ENCODE measurements at regions not wholly inside any gene's neighbourhood (a gene's known extent, or its start where the extent isn't known, plus 50 kb on each side); places are given as distances from the start of the nearest gene placed in this dataset.

DNA sequence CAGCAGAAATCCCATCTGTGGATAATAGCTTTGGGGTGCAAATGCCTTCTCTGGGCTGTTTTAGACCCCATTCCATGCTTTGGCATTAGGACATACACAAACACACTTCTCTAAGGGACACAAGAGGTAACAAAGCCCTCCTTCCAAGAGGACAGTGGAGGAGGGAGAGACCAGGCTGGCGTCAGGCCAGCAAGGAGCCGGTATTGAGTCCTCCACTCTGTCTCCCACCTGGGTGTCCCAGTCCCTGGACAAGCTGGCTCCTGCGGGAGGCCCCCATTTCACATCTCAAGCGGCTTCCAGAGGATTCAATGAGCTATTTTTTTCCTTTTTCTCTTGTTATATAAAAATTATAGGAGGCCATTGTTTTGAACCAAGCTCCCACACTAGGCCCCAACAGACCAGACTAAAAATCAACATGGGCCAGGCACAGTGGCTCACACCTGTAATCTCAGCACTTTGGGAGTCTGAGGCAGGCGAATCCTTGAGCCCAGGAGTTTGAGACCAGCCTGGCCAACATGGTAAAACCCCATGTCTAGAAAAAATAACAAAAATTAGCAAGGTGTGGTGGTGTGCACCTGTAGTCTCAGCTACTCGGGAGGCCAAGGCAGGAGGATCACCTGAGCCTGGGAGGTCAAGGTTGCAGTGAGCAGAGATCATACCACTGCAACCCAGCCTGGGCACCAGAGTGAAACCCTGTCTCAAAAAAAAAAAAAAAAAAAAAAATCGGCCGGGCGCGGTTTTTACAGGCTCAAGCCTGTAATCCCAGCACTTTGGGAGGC, 142.9 kb downstream of the TOMM20 start:
- 92 to 100% methylated on average over 5 to 10 of the region's 10 CpGs for WGBS, 2 donors (ENCODE audit: low coverage in 1 of 2)
- no peaks in the 10 kb centered on the region for H3K36me3 ChIP-seq
- no peaks in the 10 kb centered on the region for H3K9me3 ChIP-seq
- no peaks in the 10 kb centered on the region for H3K27me3 ChIP-seq
- peak overlapping the region; percentile 84 to 91 (median 89) for H3K27ac ChIP-seq
- no peak for DNase-seq
- intact Hi-C loops (cut with DNase I; ENCODE audit: low total_unique reads) (loop anchor here (5.0 to 10.0 kb wide), 2 partner anchors 373 to 451 kb away; partner anchors contain the start of gene IRF2BP2), in situ Hi-C loops (cut with MboI; ENCODE audit: low pct_ligation_motif_present in 1 of 4, low pct_unique_long_range_greater_than_20kb in 1 of 4, low sequenced_read_pairs in 3 of 4) (loop anchor here in 2 of 4 donors (10.0 kb wide), 2 partner anchors 99 to 261 kb away; no protein-coding TSS in a partner anchor)
- no peak overlapping the region for H3K4me3 ChIP-seq
- no peak for TF ChIP-seq POLR2AphosphoS5 (IDR thresholded peaks at IDR 0.05)
- TF ChIP-seq EP300 (IDR thresholded peaks at IDR 0.05; ENCODE audit: low read depth), result no peak
- TF ChIP-seq POLR2A (IDR thresholded peaks at IDR 0.05), result no peak
- TF ChIP-seq, protein P1, sequence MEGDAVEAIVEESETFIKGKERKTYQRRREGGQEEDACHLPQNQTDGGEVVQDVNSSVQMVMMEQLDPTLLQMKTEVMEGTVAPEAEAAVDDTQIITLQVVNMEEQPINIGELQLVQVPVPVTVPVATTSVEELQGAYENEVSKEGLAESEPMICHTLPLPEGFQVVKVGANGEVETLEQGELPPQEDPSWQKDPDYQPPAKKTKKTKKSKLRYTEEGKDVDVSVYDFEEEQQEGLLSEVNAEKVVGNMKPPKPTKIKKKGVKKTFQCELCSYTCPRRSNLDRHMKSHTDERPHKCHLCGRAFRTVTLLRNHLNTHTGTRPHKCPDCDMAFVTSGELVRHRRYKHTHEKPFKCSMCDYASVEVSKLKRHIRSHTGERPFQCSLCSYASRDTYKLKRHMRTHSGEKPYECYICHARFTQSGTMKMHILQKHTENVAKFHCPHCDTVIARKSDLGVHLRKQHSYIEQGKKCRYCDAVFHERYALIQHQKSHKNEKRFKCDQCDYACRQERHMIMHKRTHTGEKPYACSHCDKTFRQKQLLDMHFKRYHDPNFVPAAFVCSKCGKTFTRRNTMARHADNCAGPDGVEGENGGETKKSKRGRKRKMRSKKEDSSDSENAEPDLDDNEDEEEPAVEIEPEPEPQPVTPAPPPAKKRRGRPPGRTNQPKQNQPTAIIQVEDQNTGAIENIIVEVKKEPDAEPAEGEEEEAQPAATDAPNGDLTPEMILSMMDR (IDR thresholded peaks at IDR 0.05), result no peak
- H3K4me1 ChIP-seq, result peaks cover 36 to 46% (median 39%) of the 10 kb centered on the region in 4 donors

DNA sequence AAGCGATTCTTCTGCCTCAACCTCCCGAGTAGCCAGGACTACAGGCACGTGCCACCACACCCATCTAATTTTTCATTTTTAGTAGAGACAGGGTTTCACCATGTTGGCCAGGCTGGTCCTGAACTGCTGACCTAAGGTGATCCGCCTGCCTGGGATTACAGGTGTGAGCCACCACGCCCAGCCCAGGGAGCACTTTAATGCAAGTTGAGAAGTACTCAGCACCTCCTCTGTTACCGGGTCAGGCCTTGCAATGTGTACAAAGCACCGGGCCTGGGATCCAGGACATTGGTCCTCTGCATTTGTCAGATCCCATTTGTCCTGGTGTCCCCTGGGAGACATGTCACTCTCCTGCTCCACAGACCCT, 143.6 kb downstream of the TOMM20 start:
- in situ Hi-C loops (cut with MboI; ENCODE audit: low pct_ligation_motif_present in 1 of 4, low pct_unique_long_range_greater_than_20kb in 1 of 4, low sequenced_read_pairs in 3 of 4) (loop anchor here in 2 of 4 donors (10.0 kb wide), 2 partner anchors 100 to 260 kb away; no protein-coding TSS in a partner anchor), intact Hi-C loops (cut with DNase I; ENCODE audit: low total_unique reads) (loop anchor here (5.0 to 10.0 kb wide), 2 partner anchors 373 to 450 kb away; partner anchors contain the start of gene IRF2BP2)
- Histone ChIP-seq H3K9me3 (no peaks in the 10 kb centered on the region), H3K27ac (peak overlapping the region; percentile 84 to 91 (median 89)), H3K4me3 (no peak overlapping the region), H3K36me3 (no peaks in the 10 kb centered on the region), H3K4me1 (peaks cover 43 to 53% (median 46%) of the 10 kb centered on the region in 4 donors), H3K27me3 (no peaks in the 10 kb centered on the region)
- no peak for DNase-seq
- WGBS, 2 donors (ENCODE audit: low coverage in 1 of 2), result 83% methylated on average over 7 of the region's 7 CpGs; no CpG with 5 or more reads in 1 of the 2 donors
- TF ChIP-seq EP300 (IDR thresholded peaks at IDR 0.05; ENCODE audit: low read depth) (no peak), POLR2AphosphoS5 (IDR thresholded peaks at IDR 0.05) (no peak)
- TF ChIP-seq, protein P1 (IDR thresholded peaks at IDR 0.05), result no peak

DNA sequence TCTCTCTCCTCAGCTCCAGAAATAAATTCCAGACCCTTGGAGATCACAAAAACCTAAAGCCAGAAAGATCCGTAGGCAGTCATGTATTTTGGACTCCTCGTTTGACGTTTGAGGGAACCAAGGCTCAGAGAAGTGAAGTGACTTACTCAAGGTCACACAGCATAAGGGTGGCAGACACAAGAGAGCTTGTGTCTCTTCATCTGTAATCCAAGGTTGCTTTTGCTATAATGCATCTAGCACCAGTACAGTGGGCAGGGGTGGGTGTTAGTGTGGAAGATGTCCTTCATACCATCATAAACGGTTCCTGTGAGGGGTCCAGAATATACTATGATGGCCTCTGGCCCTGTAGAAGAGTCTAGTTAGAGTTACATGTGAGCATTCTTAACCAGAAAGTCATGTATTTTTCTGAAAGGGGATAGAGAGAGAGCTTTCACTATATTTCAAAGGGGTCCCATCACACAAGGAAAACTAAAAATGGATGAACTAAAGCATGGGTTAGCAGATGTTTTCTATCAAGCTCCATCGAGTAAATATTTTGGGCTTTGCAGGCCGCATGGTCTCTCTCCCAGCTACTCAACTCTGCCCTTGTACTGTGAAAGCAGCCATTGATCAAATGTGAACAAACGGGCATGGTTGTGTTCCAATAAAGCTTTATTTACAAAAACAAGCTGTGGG, 144.9 kb downstream of the TOMM20 start:
- H3K36me3 ChIP-seq, result no peaks in the 10 kb centered on the region
- in situ Hi-C loops (cut with MboI; ENCODE audit: low pct_ligation_motif_present in 1 of 4, low pct_unique_long_range_greater_than_20kb in 1 of 4, low sequenced_read_pairs in 3 of 4), result loop anchor here in 2 of 4 donors (10.0 kb wide), 2 partner anchors 101 to 259 kb away; no protein-coding TSS in a partner anchor
- WGBS, 2 donors (ENCODE audit: low coverage in 1 of 2), result 74 to 89% methylated on average over 3 to 7 of the region's 7 CpGs
- no peak for TF ChIP-seq EP300 (IDR thresholded peaks at IDR 0.05; ENCODE audit: low read depth)
- TF ChIP-seq POLR2AphosphoS5 (IDR thresholded peaks at IDR 0.05), result no peak
- TF ChIP-seq, protein P1 (IDR thresholded peaks at IDR 0.05), result no peak
- TF ChIP-seq POLR2A (IDR thresholded peaks at IDR 0.05), result no peak
- no peaks in the 10 kb centered on the region for H3K27me3 ChIP-seq
- DNase-seq, result no peak
- peak overlapping the region; percentile 84 to 91 (median 89) for H3K27ac ChIP-seq
- peaks cover 56 to 66% (median 59%) of the 10 kb centered on the region in 4 donors for H3K4me1 ChIP-seq
- H3K9me3 ChIP-seq, result no peaks in the 10 kb centered on the region
- intact Hi-C loops (cut with DNase I; ENCODE audit: low total_unique reads), result loop anchor here (10.0 kb wide), 1 partner anchor 449 kb away; no protein-coding TSS in a partner anchor
- H3K4me3 ChIP-seq, result no peak overlapping the region

GRCh38 chr1:234981758-234982157, 146.9 kb downstream of the TOMM20 start:
- in situ Hi-C loops (cut with MboI; ENCODE audit: low pct_ligation_motif_present in 1 of 4, low pct_unique_long_range_greater_than_20kb in 1 of 4, low sequenced_read_pairs in 3 of 4), result loop anchor here in 2 of 4 donors (10.0 kb wide), 2 partner anchors 103 to 257 kb away; no protein-coding TSS in a partner anchor
- Histone ChIP-seq H3K9me3 (no peaks in the 10 kb centered on the region), H3K27ac (peak overlapping the region; percentile 88 to 91 (median 88)), H3K27me3 (no peaks in the 10 kb centered on the region), H3K4me3 (no peak overlapping the region), H3K36me3 (no peaks in the 10 kb centered on the region), H3K4me1 (peaks cover 56 to 64% (median 60%) of the 10 kb centered on the region in 4 donors)
- TF ChIP-seq POLR2AphosphoS5 (IDR thresholded peaks at IDR 0.05) (no peak), POLR2A (IDR thresholded peaks at IDR 0.05) (no peak), EP300 (IDR thresholded peaks at IDR 0.05; ENCODE audit: low read depth) (no peak)
- TF ChIP-seq, protein P1 (IDR thresholded peaks at IDR 0.05), result no peak
- DNase-seq, result no peak
- intact Hi-C loops (cut with DNase I; ENCODE audit: low total_unique reads), result loop anchor here (10.0 kb wide), 1 partner anchor 447 kb away; no protein-coding TSS in a partner anchor
- WGBS, 2 donors (ENCODE audit: low coverage in 1 of 2), result 40 to 72% methylated on average over 1 to 2 of the region's 2 CpGs

All from transverse colon (tissue), 4 donors.